ENCODE measurements at regions not wholly inside any gene's neighbourhood (a gene's known extent, or its start where the extent isn't known, plus 50 kb on each side); places are given as distances from the start of the nearest gene placed in this dataset.

- dilution Hi-C loops (cut with MboI; ENCODE audit: extremely low pct_ligation_motif_present, low sequenced_read_pairs): no loop called here
- no peak for DNase-seq (ENCODE audit: low read depth, low spot score)
- TF ChIP-seq EZH2 (IDR thresholded peaks at IDR 0.05; ENCODE audit: low read length): no peak
- TF ChIP-seq CTCF (optimal IDR thresholded peaks at IDR 0.05 in 1 of 3, IDR thresholded peaks at IDR 0.05 in 1 of 3, conservative IDR thresholded peaks at IDR 0.05 in 1 of 3; ENCODE audit: extremely low read depth in 1 of 3, insufficient read depth in 2 of 3, low read length in 3 of 3): no peak
Measured at GRCh38 chr7:131843898-131844331, 287.5 kb upstream of the PODXL start.

GRCh38 chr7:131839967-131840690 lies 283.7 kb upstream of the PODXL start:
- Histone ChIP-seq H3K9ac (ENCODE audit: control insufficient read depth, extremely low read depth, insufficient read depth, low read length) (no peak overlapping the region), H3K79me2 (ENCODE audit: control insufficient read depth, insufficient read depth, low read length) (no peaks in the 10 kb centered on the region), H3K27ac (ENCODE audit: control insufficient read depth, insufficient read depth, low read length) (no peak overlapping the region), H3K9me1 (ENCODE audit: control insufficient read depth, extremely low read depth, insufficient read depth, low read length) (no peaks in the 10 kb centered on the region), H3K4me2 (ENCODE audit: control insufficient read depth, extremely low read depth, insufficient read depth, low read depth, low read length) (no peak overlapping the region), H3K27me3 (ENCODE audit: control insufficient read depth, extremely low read depth, insufficient read depth, low read length) (peaks cover 17% of the 10 kb centered on the region), H3K4me3 (ENCODE audit: control insufficient read depth in 2 of 3, extremely low read depth in 1 of 3, insufficient read depth in 2 of 3, low read depth in 1 of 3, low read length in 3 of 3) (no peak overlapping the region), H3K4me1 (ENCODE audit: control insufficient read depth, extremely low read depth, insufficient read depth, low read length) (no peaks in the 10 kb centered on the region), H4K20me1 (ENCODE audit: control insufficient read depth, extremely low read depth, insufficient read depth, low read length) (no peaks in the 10 kb centered on the region), H2AFZ (ENCODE audit: control insufficient read depth, low read length) (no peak overlapping the region), H3K36me3 (ENCODE audit: control insufficient read depth in 2 of 2, extremely low read depth in 1 of 2, insufficient read depth in 2 of 2, low read length in 2 of 2) (no peaks in the 10 kb centered on the region), H3K9me3 (ENCODE audit: control insufficient read depth, low read depth, low read length) (no peaks in the 10 kb centered on the region)
- dilution Hi-C loops (cut with MboI; ENCODE audit: extremely low pct_ligation_motif_present, low sequenced_read_pairs): no loop called here
- FAIRE-seq (no peak), DNase-seq (ENCODE audit: low read depth, low spot score) (no peak)
- no peak for TF ChIP-seq CTCF (optimal IDR thresholded peaks at IDR 0.05 in 1 of 3, IDR thresholded peaks at IDR 0.05 in 1 of 3, conservative IDR thresholded peaks at IDR 0.05 in 1 of 3; ENCODE audit: extremely low read depth in 1 of 3, insufficient read depth in 2 of 3, low read length in 3 of 3)

More at GRCh38 chr7:131843898-131844331, 287.5 kb upstream of the PODXL start:
- H2AFZ ChIP-seq (ENCODE audit: control insufficient read depth, low read length): no peak overlapping the region
- H3K79me2 ChIP-seq (ENCODE audit: control insufficient read depth, insufficient read depth, low read length): no peaks in the 10 kb centered on the region
- H3K27me3 ChIP-seq (ENCODE audit: control insufficient read depth, extremely low read depth, insufficient read depth, low read length): peaks cover 15% of the 10 kb centered on the region
- FAIRE-seq: no peak
- no peak overlapping the region for H3K4me2 ChIP-seq (ENCODE audit: control insufficient read depth, extremely low read depth, insufficient read depth, low read depth, low read length)
- no peaks in the 10 kb centered on the region for H3K36me3 ChIP-seq (ENCODE audit: control insufficient read depth in 2 of 2, extremely low read depth in 1 of 2, insufficient read depth in 2 of 2, low read length in 2 of 2)
- H3K4me1 ChIP-seq (ENCODE audit: control insufficient read depth, extremely low read depth, insufficient read depth, low read length): no peaks in the 10 kb centered on the region
- H3K9ac ChIP-seq (ENCODE audit: control insufficient read depth, extremely low read depth, insufficient read depth, low read length): no peak overlapping the region
- no peaks in the 10 kb centered on the region for H4K20me1 ChIP-seq (ENCODE audit: control insufficient read depth, extremely low read depth, insufficient read depth, low read length)
- H3K4me3 ChIP-seq (ENCODE audit: control insufficient read depth in 2 of 3, extremely low read depth in 1 of 3, insufficient read depth in 2 of 3, low read depth in 1 of 3, low read length in 3 of 3): no peak overlapping the region
- no peak overlapping the region for H3K27ac ChIP-seq (ENCODE audit: control insufficient read depth, insufficient read depth, low read length)
- H3K9me1 ChIP-seq (ENCODE audit: control insufficient read depth, extremely low read depth, insufficient read depth, low read length): no peaks in the 10 kb centered on the region
- no peaks in the 10 kb centered on the region for H3K9me3 ChIP-seq (ENCODE audit: control insufficient read depth, low read depth, low read length)
